Endodermal cell (in vitro differentiated cells): ENCODE measurements at regions not wholly inside any gene's neighbourhood (a gene's known extent, or its start where the extent isn't known, plus 50 kb on each side); places are given as distances from the start of the nearest gene placed in this dataset.

Experiments
- DNase-seq: peaks from one replicate; pipeline ENCODE4 v3.0.0-alpha.2; 2017
- H3K27ac ChIP-seq: 2 replicates; pipeline ENCODE4 v1.5.1; 2013; ENCODE audit warnings: mild to moderate bottlenecking, low read depth, low read length, moderate library complexity
- H3K27me3 ChIP-seq: 2 replicates; pipeline ENCODE4 v1.6.1; 2013; ENCODE audit warnings: mild to moderate bottlenecking, low read length, moderate library complexity; ENCODE audit not compliant: insufficient read depth, control insufficient read depth, poor library complexity, severe bottlenecking
- H3K36me3 ChIP-seq: 2 replicates; pipeline ENCODE4 v1.7.0; 2013; ENCODE audit warnings: mild to moderate bottlenecking, low read length, moderate library complexity; ENCODE audit not compliant: control insufficient read depth, insufficient read depth
- H3K4me1 ChIP-seq: one replicate; pipeline ENCODE4 v1.7.0; 2013; ENCODE audit warnings: low read length; ENCODE audit not compliant: control insufficient read depth, insufficient read depth
- H3K4me3 ChIP-seq: 2 replicates; pipeline ENCODE4 v1.5.1; 2013; ENCODE audit warnings: mild to moderate bottlenecking, low read length, moderate library complexity
- H3K9ac ChIP-seq: 2 replicates; pipeline ENCODE4 v1.6.1; 2013; ENCODE audit warnings: mild to moderate bottlenecking, low read length, moderate library complexity; ENCODE audit not compliant: poor library complexity, severe bottlenecking; ENCODE audit errors: extremely low read depth
- H3K9me3 ChIP-seq: 2 replicates; pipeline ENCODE4 v1.6.1; 2013; ENCODE audit warnings: mild to moderate bottlenecking, low read length, moderate library complexity; ENCODE audit not compliant: control insufficient read depth
- H3K27ac Mint-ChIP-seq: 2 replicates; pipeline ENCODE4 v1.8.0; 2020; ENCODE audit warnings: mixed read lengths
- H3K27me3 Mint-ChIP-seq: 2 replicates; pipeline ENCODE4 v1.8.0; 2021; ENCODE audit warnings: mild to moderate bottlenecking, mixed read lengths; ENCODE audit not compliant: insufficient read depth
- H3K36me3 Mint-ChIP-seq: 2 replicates; pipeline ENCODE4 v1.8.0; 2020; ENCODE audit warnings: low read depth, mixed read lengths
- H3K4me1 Mint-ChIP-seq: 2 replicates; pipeline ENCODE4 v1.8.0; 2020; ENCODE audit warnings: mixed read lengths
- H3K4me3 Mint-ChIP-seq: 2 replicates; pipeline ENCODE4 v1.8.0; 2020; ENCODE audit warnings: mild to moderate bottlenecking, moderate library complexity, mixed read lengths
- H3K9me3 Mint-ChIP-seq: 2 replicates; pipeline ENCODE4 v1.8.0; 2020; ENCODE audit warnings: mild to moderate bottlenecking, mixed read lengths
- CTCF ChIP-seq: fragments of 200-600 bp; sonication (generic); conservative IDR thresholded peaks from 2 replicates; pipeline ENCODE4 v1.5.0; 2021; ENCODE audit warnings: antibody characterized with exemption, mild to moderate bottlenecking
- WGBS, 2 experiments: methylation state at CpG; one replicate each; pipeline versions ENCODE4 v1.1.5 to v1.1.7; 2013; ENCODE audit warnings: missing lambda C conversion rate in 2 of 2, mixed read lengths in 1 of 2; ENCODE audit not compliant: insufficient coverage in 1 of 2, insufficient read length in 1 of 2; 5-methylcytosine and 5-hydroxymethylcytosine counted together

- DNase-seq, result no peak
- no peaks in the 10 kb centered on the region for H3K36me3 Mint-ChIP-seq
- Histone ChIP-seq H3K9ac (no peak overlapping the region), H3K27ac (no peak overlapping the region), H3K36me3 (no peaks in the 10 kb centered on the region), H3K27me3 (peaks cover 6% of the 10 kb centered on the region), H3K4me3 (no peak overlapping the region), H3K9me3 (no peaks in the 10 kb centered on the region), H3K4me1 (no peaks in the 10 kb centered on the region)
- H3K9me3 Mint-ChIP-seq, result no peaks in the 10 kb centered on the region
- peaks cover 2% of the 10 kb centered on the region for H3K27me3 Mint-ChIP-seq
- no peak for TF ChIP-seq CTCF
- H3K4me3 Mint-ChIP-seq, result no peak overlapping the region
- no peaks in the 10 kb centered on the region for H3K4me1 Mint-ChIP-seq
- WGBS, 2 experiments, result 50 to 71% methylated on average over 1 to 3 of the region's 3 CpGs
- no peak overlapping the region for H3K27ac Mint-ChIP-seq
Observed at GRCh38 chr9:17962747-17963146, 383.9 kb downstream of the SH3GL2 start.

DNA sequence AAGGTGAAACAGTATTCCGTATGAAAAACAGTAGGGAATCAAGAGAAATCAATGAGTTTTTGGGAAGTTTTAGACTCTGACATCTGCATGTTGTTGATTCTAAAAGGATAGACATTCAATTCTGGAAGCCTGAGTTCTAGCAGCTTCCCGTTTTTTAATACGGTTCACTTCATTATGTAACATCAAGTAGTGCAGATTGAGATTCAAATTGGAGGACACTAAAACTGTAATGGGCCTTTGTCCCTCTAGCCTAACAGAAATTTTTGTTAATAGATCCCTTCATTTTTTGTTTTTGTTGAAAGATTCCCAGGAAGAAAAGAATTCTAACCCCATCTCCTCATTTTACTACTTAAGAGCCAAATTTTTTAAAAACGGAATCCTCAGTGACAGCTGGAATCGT, 384.6 kb downstream of the SH3GL2 start:
- Histone ChIP-seq H3K27me3 (no peaks in the 10 kb centered on the region), H3K36me3 (no peaks in the 10 kb centered on the region), H3K27ac (no peak overlapping the region), H3K4me1 (no peaks in the 10 kb centered on the region), H3K9ac (no peak overlapping the region), H3K4me3 (no peak overlapping the region), H3K9me3 (no peaks in the 10 kb centered on the region)
- WGBS, 2 experiments, result 84 to 89% methylated on average over 5 of the region's 5 CpGs
- DNase-seq, result no peak
- no peaks in the 10 kb centered on the region for H3K4me1 Mint-ChIP-seq
- no peaks in the 10 kb centered on the region for H3K9me3 Mint-ChIP-seq
- H3K27ac Mint-ChIP-seq, result no peak overlapping the region
- H3K36me3 Mint-ChIP-seq, result no peaks in the 10 kb centered on the region
- H3K27me3 Mint-ChIP-seq, result peaks cover 2% of the 10 kb centered on the region
- no peak for TF ChIP-seq CTCF
- no peak overlapping the region for H3K4me3 Mint-ChIP-seq

- Histone ChIP-seq H3K36me3 (no peaks in the 10 kb centered on the region), H3K9me3 (no peaks in the 10 kb centered on the region), H3K27me3 (no peaks in the 10 kb centered on the region), H3K4me1 (no peaks in the 10 kb centered on the region), H3K27ac (no peak overlapping the region), H3K4me3 (no peak overlapping the region), H3K9ac (no peak overlapping the region)
- Mint-ChIP-seq H3K27me3 (peaks cover 2% of the 10 kb centered on the region), H3K4me3 (no peak overlapping the region), H3K4me1 (no peaks in the 10 kb centered on the region), H3K36me3 (no peaks in the 10 kb centered on the region), H3K27ac (no peak overlapping the region), H3K9me3 (no peaks in the 10 kb centered on the region)
- TF ChIP-seq CTCF, result no peak
- no peak for DNase-seq
- WGBS, 2 experiments, result 74 to 77% methylated on average over 3 of the region's 3 CpGs
Observed at GRCh38 chr9:17967731-17968130, 388.9 kb downstream of the SH3GL2 start.
